HepG2 (cell line): ENCODE measurements at regions not wholly inside any gene's neighbourhood (a gene's known extent, or its start where the extent isn't known, plus 50 kb on each side); places are given as distances from the start of the nearest gene placed in this dataset.

Source experiments
- ATAC-seq: fragments of 200-7000 bp; cut with Tn5 transposase; 3 replicates; pipeline ENCODE4 v1.9.1; 2020; ENCODE audit warnings: mild to moderate bottlenecking, moderate library complexity
- BruUV-seq: library from RNA; stranded (reverse); fragments of 400-500 nt; replicated peaks from 2 replicates; lab custom pipeline; 2021; lab: Mats Ljungman, UMichigan
- CTCF ChIA-PET: fragments of 300-600 bp; formaldehyde crosslinking; extraction: SDS; loops from one replicate; lab custom pipeline; 2021; ENCODE audit warnings: low total read pairs, inconsistent platforms, low intra/inter-chr PET ratio; lab: Yijun Ruan, JAX
- POLR2A ChIA-PET: fragments of 350-600 bp; sonication (Branson Sonifier 250); formaldehyde crosslinking; loops from one replicate; lab custom pipeline; 2020; ENCODE audit warnings: antibody characterized with exemption, inconsistent platforms; lab: Yijun Ruan, JAX
- DNase-seq: peaks from one replicate; pipeline ENCODE4 v3.0.0-alpha.2; 2015; ENCODE audit warnings: low spot score
- FAIRE-seq: peaks from 3 replicates; lab custom pipeline; 2011; peaks lifted over from hg19 to GRCh38; lab: Jason Lieb, UNC
- H2AFZ ChIP-seq: one replicate; pipeline ENCODE4 v1.6.1; 2011; ENCODE audit warnings: low read length, inconsistent platforms
- H3K27ac ChIP-seq: fragments of 300-600 bp; 3 replicates; pipeline ENCODE4 v1.8.0; 2011; ENCODE audit warnings: mixed run types, mild to moderate bottlenecking, mixed read lengths, low read length, inconsistent platforms; ENCODE audit not compliant: insufficient read depth; ENCODE audit errors: extremely low read length
- H3K27me3 ChIP-seq, 2 experiments: fragments of 200-600 bp in 1 of 2; 2 replicates in 1 of 2; 3 replicates in 1 of 2; pipeline versions ENCODE4 v1.6.0 to v1.8.0; 2011; ENCODE audit warnings: low read length in 2 of 2, mild to moderate bottlenecking in 2 of 2, moderate library complexity in 2 of 2, inconsistent platforms in 1 of 2; ENCODE audit not compliant: insufficient read depth in 2 of 2, control insufficient read depth in 1 of 2
- H3K36me3 ChIP-seq, 2 experiments: fragments of 200-600 bp in 1 of 2; replicated peaks in 1 of 2; 2 replicates in 1 of 2; 3 replicates in 1 of 2; pipeline versions ENCODE4 v1.5.1 to v1.8.0; 2011; ENCODE audit warnings: low read length in 2 of 2, inconsistent platforms in 1 of 2; ENCODE audit not compliant: insufficient read depth in 2 of 2, control insufficient read depth in 1 of 2
- H3K4me1 ChIP-seq: 2 replicates; pipeline ENCODE4 v1.5.1; 2012; ENCODE audit warnings: low read length, inconsistent platforms; ENCODE audit not compliant: insufficient read depth
- H3K4me2 ChIP-seq: 2 replicates; pipeline ENCODE4 v1.6.0; 2011; ENCODE audit warnings: low read depth, low read length, inconsistent platforms
- H3K4me3 ChIP-seq, 3 experiments: fragments of 200-600 bp in 1 of 3; sonication (generic), shearing (Covaris generic) in 1 of 3; replicated peaks in 1 of 3; 2 replicates each; pipeline ENCODE4 v1.5.1; 2011 to 2016; ENCODE audit warnings: low read length in 3 of 3, inconsistent platforms in 2 of 3, low read depth in 2 of 3, mild to moderate bottlenecking in 2 of 3, control low read depth in 1 of 3, mixed read lengths in 1 of 3; ENCODE audit not compliant: insufficient read depth in 1 of 3
- H3K79me2 ChIP-seq: one replicate; pipeline ENCODE4 v1.6.1; 2011; ENCODE audit warnings: low read length, inconsistent platforms; ENCODE audit not compliant: insufficient read depth
- H3K9ac ChIP-seq: 2 replicates; pipeline ENCODE4 v1.6.0; 2011; ENCODE audit warnings: mild to moderate bottlenecking, low read depth, low read length, inconsistent platforms; ENCODE audit not compliant: insufficient read depth
- H3K9me3 ChIP-seq: 2 replicates; pipeline ENCODE4 v1.5.1; 2012; ENCODE audit warnings: mild to moderate bottlenecking, low read length
- H4K20me1 ChIP-seq: 2 replicates; pipeline ENCODE4 v1.6.0; 2011; ENCODE audit warnings: inconsistent platforms, mild to moderate bottlenecking, low read length, moderate library complexity; ENCODE audit not compliant: insufficient read depth
- EED ChIP-seq: sonication (generic); formaldehyde crosslinking; IDR thresholded peaks from 2 replicates; pipeline ENCODE4 v1.5.0; 2020; ENCODE audit warnings: mild to moderate bottlenecking, missing genetic modification reagents
- HDAC1 ChIP-seq: sonication (generic); formaldehyde crosslinking; IDR thresholded peaks from 2 replicates; pipeline ENCODE4 v1.5.1; 2020; ENCODE audit warnings: mild to moderate bottlenecking, missing genetic modification reagents
- HNRNPUL1 ChIP-seq: fragments of 200-400 bp; formaldehyde crosslinking; IDR thresholded peaks from 2 replicates; pipeline ENCODE4 v1.6.1; 2017; ENCODE audit warnings: low read depth, mild to moderate bottlenecking, low read length, moderate library complexity
- RORA ChIP-seq: sonication (generic); formaldehyde crosslinking; IDR thresholded peaks from 2 replicates; pipeline ENCODE4 v1.5.0; 2020; ENCODE audit warnings: mild to moderate bottlenecking, missing genetic modification reagents, moderate library complexity
- SRSF1 ChIP-seq: fragments of 200-400 bp; formaldehyde crosslinking; optimal IDR thresholded peaks from 2 replicates; pipeline ENCODE3; 2017; ENCODE audit warnings: mild to moderate bottlenecking, low read depth, low read length, moderate library complexity
- ZNF34 ChIP-seq: sonication (generic); formaldehyde crosslinking; IDR thresholded peaks from 2 replicates; pipeline ENCODE4 v1.4.0; 2020; ENCODE audit warnings: mild to moderate bottlenecking, missing genetic modification reagents, borderline replicate concordance
- ZNF383 ChIP-seq: sonication (generic); formaldehyde crosslinking; IDR thresholded peaks from 2 replicates; pipeline ENCODE4 v1.4.0; 2020; ENCODE audit warnings: missing genetic modification reagents, mild to moderate bottlenecking, borderline replicate concordance
- ZNF430 ChIP-seq: sonication (generic); formaldehyde crosslinking; IDR thresholded peaks from 2 replicates; pipeline ENCODE4 v1.9.0; 2021; ENCODE audit warnings: mild to moderate bottlenecking, missing genetic modification reagents
- ZNF512 ChIP-seq: sonication (generic); formaldehyde crosslinking; IDR thresholded peaks from 2 replicates; pipeline ENCODE4 v1.4.0; 2020; ENCODE audit warnings: mild to moderate bottlenecking, missing genetic modification reagents
- ZNF546 ChIP-seq: sonication (generic); formaldehyde crosslinking; conservative IDR thresholded peaks from 2 replicates; pipeline ENCODE4 v1.8.1; 2023; ENCODE audit warnings: mild to moderate bottlenecking, missing genetic modification reagents
- ZNF550 ChIP-seq: sonication (generic); formaldehyde crosslinking; IDR thresholded peaks from 2 replicates; pipeline ENCODE4 v1.4.0; 2020; ENCODE audit warnings: mild to moderate bottlenecking, missing genetic modification reagents, borderline replicate concordance
- ZNF839 ChIP-seq: sonication (generic); formaldehyde crosslinking; IDR thresholded peaks from 2 replicates; pipeline ENCODE4 v1.4.0; 2020; ENCODE audit warnings: missing genetic modification reagents, mild to moderate bottlenecking, borderline replicate concordance
- WGBS: methylation state at CpG from one replicate; pipeline ENCODE4 v1.1.6; 2017; ENCODE audit warnings: low lambda C conversion rate; 5-methylcytosine and 5-hydroxymethylcytosine counted together
- in situ Hi-C: cut with HindIII; loops from 2 replicates; pipeline ENCODE4 v1.10.0; 2017; ENCODE audit warnings: low pct_unique_long_range_greater_than_20kb; ENCODE audit not compliant: extremely low pct_ligation_motif_present
- intact Hi-C: fragments of 100-400 bp; cut with micrococcal nuclease; formaldehyde crosslinking; loops from one replicate; pipeline ENCODE4 v1.10.0; 2022; ENCODE audit not compliant: unreplicated experiment
- TF ChIP-seq, protein P1 (sequence below): IDR thresholded peaks from 2 replicates; pipeline ENCODE4 v1.6.1; 2016; ENCODE audit warnings: low read depth, missing genetic modification reagents, missing compliant biosample characterization

DNA sequence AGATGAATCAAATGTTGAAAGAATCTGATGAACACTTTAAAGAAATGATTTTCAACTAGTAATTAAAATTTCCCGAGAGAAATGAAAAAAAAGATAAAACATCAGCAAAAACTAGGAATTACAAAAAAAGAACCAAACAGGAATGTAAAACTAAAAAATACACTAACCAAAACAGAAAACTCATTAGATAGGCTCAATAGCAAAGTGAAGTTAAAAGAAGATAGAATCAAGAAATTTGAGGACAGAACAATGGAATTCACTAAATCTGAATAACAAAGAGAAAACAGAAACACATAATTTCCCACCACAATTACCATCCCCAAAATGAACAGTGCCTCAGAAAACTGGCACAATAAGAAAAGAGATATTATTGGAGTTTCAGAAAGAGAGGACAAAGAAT lies 290.1 kb upstream of the CNTN4 start (continued):
- TF ChIP-seq, protein P1, sequence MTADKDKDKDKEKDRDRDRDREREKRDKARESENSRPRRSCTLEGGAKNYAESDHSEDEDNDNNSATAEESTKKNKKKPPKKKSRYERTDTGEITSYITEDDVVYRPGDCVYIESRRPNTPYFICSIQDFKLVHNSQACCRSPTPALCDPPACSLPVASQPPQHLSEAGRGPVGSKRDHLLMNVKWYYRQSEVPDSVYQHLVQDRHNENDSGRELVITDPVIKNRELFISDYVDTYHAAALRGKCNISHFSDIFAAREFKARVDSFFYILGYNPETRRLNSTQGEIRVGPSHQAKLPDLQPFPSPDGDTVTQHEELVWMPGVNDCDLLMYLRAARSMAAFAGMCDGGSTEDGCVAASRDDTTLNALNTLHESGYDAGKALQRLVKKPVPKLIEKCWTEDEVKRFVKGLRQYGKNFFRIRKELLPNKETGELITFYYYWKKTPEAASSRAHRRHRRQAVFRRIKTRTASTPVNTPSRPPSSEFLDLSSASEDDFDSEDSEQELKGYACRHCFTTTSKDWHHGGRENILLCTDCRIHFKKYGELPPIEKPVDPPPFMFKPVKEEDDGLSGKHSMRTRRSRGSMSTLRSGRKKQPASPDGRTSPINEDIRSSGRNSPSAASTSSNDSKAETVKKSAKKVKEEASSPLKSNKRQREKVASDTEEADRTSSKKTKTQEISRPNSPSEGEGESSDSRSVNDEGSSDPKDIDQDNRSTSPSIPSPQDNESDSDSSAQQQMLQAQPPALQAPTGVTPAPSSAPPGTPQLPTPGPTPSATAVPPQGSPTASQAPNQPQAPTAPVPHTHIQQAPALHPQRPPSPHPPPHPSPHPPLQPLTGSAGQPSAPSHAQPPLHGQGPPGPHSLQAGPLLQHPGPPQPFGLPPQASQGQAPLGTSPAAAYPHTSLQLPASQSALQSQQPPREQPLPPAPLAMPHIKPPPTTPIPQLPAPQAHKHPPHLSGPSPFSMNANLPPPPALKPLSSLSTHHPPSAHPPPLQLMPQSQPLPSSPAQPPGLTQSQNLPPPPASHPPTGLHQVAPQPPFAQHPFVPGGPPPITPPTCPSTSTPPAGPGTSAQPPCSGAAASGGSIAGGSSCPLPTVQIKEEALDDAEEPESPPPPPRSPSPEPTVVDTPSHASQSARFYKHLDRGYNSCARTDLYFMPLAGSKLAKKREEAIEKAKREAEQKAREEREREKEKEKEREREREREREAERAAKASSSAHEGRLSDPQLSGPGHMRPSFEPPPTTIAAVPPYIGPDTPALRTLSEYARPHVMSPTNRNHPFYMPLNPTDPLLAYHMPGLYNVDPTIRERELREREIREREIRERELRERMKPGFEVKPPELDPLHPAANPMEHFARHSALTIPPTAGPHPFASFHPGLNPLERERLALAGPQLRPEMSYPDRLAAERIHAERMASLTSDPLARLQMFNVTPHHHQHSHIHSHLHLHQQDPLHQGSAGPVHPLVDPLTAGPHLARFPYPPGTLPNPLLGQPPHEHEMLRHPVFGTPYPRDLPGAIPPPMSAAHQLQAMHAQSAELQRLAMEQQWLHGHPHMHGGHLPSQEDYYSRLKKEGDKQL (CRISPR knock-in tag) = no peak
- TF ChIP-seq ZNF383 = no peak
- no peak for TF ChIP-seq ZNF839 (CRISPR knock-in tag)
- TF ChIP-seq EED = no peak
- no peak for TF ChIP-seq ZNF550
- TF ChIP-seq SRSF1 = no peak

DNA sequence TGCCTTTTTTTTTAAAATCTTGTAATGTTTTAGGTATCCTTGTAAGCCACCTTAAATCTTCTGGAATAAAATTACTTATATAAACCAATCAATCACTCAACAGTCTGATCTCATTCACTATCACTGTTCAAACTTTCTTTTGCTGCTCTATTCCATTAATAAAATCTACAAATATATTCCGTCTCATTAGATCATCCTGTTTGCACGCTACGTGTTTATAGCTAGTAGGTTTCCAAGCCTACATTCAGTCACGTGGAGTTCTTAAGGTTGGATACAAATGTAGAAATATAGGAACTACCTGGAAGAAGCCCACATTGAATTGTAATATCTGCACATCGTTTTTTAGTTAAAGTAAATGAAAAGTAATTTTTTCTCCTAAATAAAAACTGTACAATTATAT lies 274.8 kb upstream of the CNTN4 start:
- ATAC-seq (no peak), FAIRE-seq (no peak), DNase-seq (no peak)
- Histone ChIP-seq H3K27ac (no peak overlapping the region), H3K79me2 (no peaks in the 10 kb centered on the region), H3K4me3 (no peak overlapping the region), H3K4me1 (no peaks in the 10 kb centered on the region), H4K20me1 (no peaks in the 10 kb centered on the region), H3K27me3 (no peaks in the 10 kb centered on the region), H3K4me2 (no peak overlapping the region), H3K36me3 (no peaks in the 10 kb centered on the region), H3K9me3 (peaks cover 95% of the 10 kb centered on the region), H3K9ac (no peak overlapping the region), H2AFZ (no peak overlapping the region)
- ChIA-PET POLR2A (no interaction called here), CTCF (no interaction called here)
- intact Hi-C loops (no loop called here), in situ Hi-C loops (no loop called here)
- 6% methylated on average over 5 of the region's 5 CpGs for WGBS
- BruUV-seq = no TSS peak
- no peak for TF ChIP-seq ZNF512 (CRISPR knock-in tag)
- TF ChIP-seq ZNF546 (CRISPR knock-in tag) = no peak
- TF ChIP-seq HDAC1 (CRISPR knock-in tag) = no peak
- TF ChIP-seq ZNF430 = no peak
- TF ChIP-seq RORA = no peak
- no peak for TF ChIP-seq ZNF34 (CRISPR knock-in tag)
- TF ChIP-seq HNRNPUL1 = no peak
